COLO668 (cell line): ENCODE measurements at regions not wholly inside any gene's neighbourhood (a gene's known extent, or its start where the extent isn't known, plus 50 kb on each side); places are given as distances from the start of the nearest gene placed in this dataset.
"Not testable (repeated sequence)": the region's sequence is repeated elsewhere in the genome, so short reads cannot be mapped to it uniquely, and the experiment has no call there.

Source experiments
- DNase-seq: peaks from one replicate; lab custom pipeline; 2025; ENCODE audit not compliant: unreplicated experiment; lab: John Stamatoyannopoulos, UW

- no peak for DNase-seq
These were observed 792.5 kb downstream of the DIAPH3 start for GRCh38 chr13:59371229-59371628.

- DNase-seq = no peak
These were observed 790.4 kb downstream of the DIAPH3 start for GRCh38 chr13:59373341-59373740.

- DNase-seq = no peak
These were observed 789.0 kb downstream of the DIAPH3 start for GRCh38 chr13:59374691-59375090.

GRCh38 chr13:59384154-59384553 is 779.6 kb downstream of the DIAPH3 start:
- DNase-seq = no peak

- DNase-seq = peak; percentile 65
These were observed 772.0 kb downstream of the DIAPH3 start for GRCh38 chr13:59391696-59392095.

- no peak for DNase-seq
These were observed 771.4 kb downstream of the DIAPH3 start for GRCh38 chr13:59392328-59392727.

GRCh38 chr13:59394496-59394895 is 769.2 kb downstream of the DIAPH3 start:
- no peak for DNase-seq

GRCh38 chr13:59398127-59398526 is 765.6 kb downstream of the DIAPH3 start:
- no peak for DNase-seq

- no peak for DNase-seq
These were observed 765.1 kb downstream of the DIAPH3 start for GRCh38 chr13:59398661-59399060.

GRCh38 chr13:59399513-59399912 is 764.2 kb downstream of the DIAPH3 start:
- DNase-seq = no peak

GRCh38 chr13:59404331-59404730 is 759.4 kb downstream of the DIAPH3 start:
- DNase-seq = no peak

GRCh38 chr13:59407251-59407650 is 756.5 kb downstream of the DIAPH3 start:
- DNase-seq = not testable (repeated sequence)

- no peak for DNase-seq
These were observed 755.0 kb downstream of the DIAPH3 start for GRCh38 chr13:59408738-59409137.

- DNase-seq = no peak
These were observed 754.5 kb downstream of the DIAPH3 start for GRCh38 chr13:59409211-59409610.

- no peak for DNase-seq
These were observed 754.0 kb downstream of the DIAPH3 start for GRCh38 chr13:59409634-59410200.

GRCh38 chr13:59413126-59413525 is 750.6 kb downstream of the DIAPH3 start:
- DNase-seq = no peak

- DNase-seq = no peak
These were observed 749.7 kb downstream of the DIAPH3 start for GRCh38 chr13:59414006-59414405.

GRCh38 chr13:59415498-59415897 is 748.2 kb downstream of the DIAPH3 start:
- DNase-seq = no peak

- no peak for DNase-seq
These were observed 747.2 kb downstream of the DIAPH3 start for GRCh38 chr13:59416561-59416960.

- DNase-seq = no peak
These were observed 741.1 kb downstream of the DIAPH3 start for GRCh38 chr13:59422646-59423045.

GRCh38 chr13:59423708-59424340 is 739.9 kb downstream of the DIAPH3 start:
- no peak for DNase-seq

- DNase-seq = no peak
These were observed 739.1 kb downstream of the DIAPH3 start for GRCh38 chr13:59424661-59425060.

GRCh38 chr13:59425211-59425741 is 738.5 kb downstream of the DIAPH3 start:
- DNase-seq = no peak
